Lower lobe of right lung (tissue), 2 donors: ENCODE measurements at regions not wholly inside any gene's neighbourhood (a gene's known extent, or its start where the extent isn't known, plus 50 kb on each side); places are given as distances from the start of the nearest gene placed in this dataset.

Experiments used
- ATAC-seq, 2 donors: fragments of 200-7000 bp; cut with Tn5 transposase; one replicate each; pipeline ENCODE4 v1.9.1; 2020 to 2022; ENCODE audit warnings: mild to moderate bottlenecking in 2 of 2, moderate library complexity in 2 of 2
- DNase-seq: peaks from one replicate; pipeline ENCODE4 v3.0.0-alpha.2; 2020
- H3K27ac ChIP-seq: fragments of 200-600 bp; one replicate; pipeline ENCODE4 v1.8.0; 2022
- H3K27me3 ChIP-seq: fragments of 200-600 bp; one replicate; pipeline ENCODE4 v1.8.0; 2022; ENCODE audit warnings: low read depth
- H3K36me3 ChIP-seq: fragments of 200-600 bp; one replicate; pipeline ENCODE4 v1.8.0; 2022; ENCODE audit warnings: mild to moderate bottlenecking
- H3K4me1 ChIP-seq: fragments of 200-600 bp; one replicate; pipeline ENCODE4 v1.8.0; 2022
- H3K4me3 ChIP-seq: fragments of 200-600 bp; one replicate; pipeline ENCODE4 v1.8.0; 2022; ENCODE audit warnings: mild to moderate bottlenecking
- H3K9me3 ChIP-seq: fragments of 200-600 bp; one replicate; pipeline ENCODE4 v1.8.0; 2022
- CTCF ChIP-seq: fragments of 200-600 bp; IDR thresholded peaks from one replicate; pipeline ENCODE4 v1.8.0; 2022; ENCODE audit warnings: antibody characterized with exemption, mild to moderate bottlenecking
- intact Hi-C: fragments of 100-400 bp; cut with DNase I; formaldehyde crosslinking; loops from one replicate; pipeline ENCODE4 v1.11.0; 2022
- donor health status: DM: no; HTN: yes; CAD: no; lungs with severe emphysema.

- H3K27ac ChIP-seq: no peak overlapping the region
- no peak for TF ChIP-seq CTCF
- DNase-seq: no peak
- no peaks in the 10 kb centered on the region for H3K9me3 ChIP-seq
- intact Hi-C loops: no loop called here
- no peaks in the 10 kb centered on the region for H3K27me3 ChIP-seq
- H3K4me1 ChIP-seq: no peaks in the 10 kb centered on the region
- H3K4me3 ChIP-seq: no peak overlapping the region
- ATAC-seq: no peak
- H3K36me3 ChIP-seq: no peaks in the 10 kb centered on the region
Measured at GRCh38 chr20:12262747-12263146, 345.1 kb downstream of the BTBD3 start.

GRCh38 chr20:12264711-12265110 lies 347.0 kb downstream of the BTBD3 start:
- H3K4me1 ChIP-seq: no peaks in the 10 kb centered on the region
- no peaks in the 10 kb centered on the region for H3K36me3 ChIP-seq
- no peak overlapping the region for H3K27ac ChIP-seq
- no peak for DNase-seq
- intact Hi-C loops: no loop called here
- no peaks in the 10 kb centered on the region for H3K27me3 ChIP-seq
- no peak for TF ChIP-seq CTCF
- ATAC-seq: no peak
- no peak overlapping the region for H3K4me3 ChIP-seq
- no peaks in the 10 kb centered on the region for H3K9me3 ChIP-seq

DNA sequence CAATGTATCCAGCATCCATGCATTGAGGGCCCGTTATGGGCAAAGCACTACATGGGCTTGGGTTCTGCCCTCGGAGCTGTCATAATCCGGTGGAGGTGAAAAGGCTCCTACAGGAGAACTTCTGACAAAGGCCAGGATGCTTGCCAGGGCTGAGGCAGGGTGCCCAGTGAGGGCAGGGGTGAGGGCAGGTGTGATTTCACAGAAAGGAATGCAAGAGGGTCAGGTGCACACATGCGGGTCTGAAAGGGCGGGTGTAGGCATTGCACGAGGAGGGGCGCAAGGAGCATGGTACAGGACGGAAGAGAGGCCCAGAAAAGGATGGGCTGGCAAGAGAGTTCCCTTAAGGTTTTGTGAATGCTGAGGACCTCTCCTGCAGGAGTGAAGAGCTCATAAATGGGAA lies 348.0 kb downstream of the BTBD3 start:
- H3K4me1 ChIP-seq: no peaks in the 10 kb centered on the region
- H3K27me3 ChIP-seq: no peaks in the 10 kb centered on the region

DNA sequence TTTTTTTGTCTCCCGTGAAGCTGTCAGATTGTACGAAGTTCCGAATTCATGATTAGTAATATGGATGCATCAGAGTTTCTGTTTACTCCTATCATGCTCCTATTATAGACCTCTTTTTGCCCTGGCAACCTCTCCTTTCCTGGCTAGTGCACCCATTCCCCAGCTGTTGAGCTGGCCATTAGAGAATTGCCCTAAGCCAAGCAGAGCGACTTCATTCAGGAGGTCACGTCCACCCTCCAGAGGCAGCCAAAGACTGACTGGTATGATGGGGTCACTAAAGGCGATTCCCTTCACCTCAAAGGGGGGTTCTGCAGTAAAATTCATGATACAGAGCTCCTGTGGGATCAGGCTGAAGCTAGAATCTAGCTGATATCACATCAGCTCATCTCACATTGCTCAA lies 351.9 kb downstream of the BTBD3 start:
- Histone ChIP-seq H3K4me1 (no peaks in the 10 kb centered on the region), H3K9me3 (no peaks in the 10 kb centered on the region), H3K27me3 (no peaks in the 10 kb centered on the region), H3K36me3 (no peaks in the 10 kb centered on the region), H3K4me3 (no peak overlapping the region), H3K27ac (no peak overlapping the region)
- DNase-seq: no peak
- TF ChIP-seq CTCF: no peak
- ATAC-seq: no peak
- intact Hi-C loops: no loop called here

More for the DNA sequence above, 348.0 kb downstream of the BTBD3 start:
- ATAC-seq: peak in 1 of 2 donors; percentile 55
- no peak for TF ChIP-seq CTCF
- no peaks in the 10 kb centered on the region for H3K9me3 ChIP-seq
- no peak overlapping the region for H3K4me3 ChIP-seq
- peak; percentile 42 for DNase-seq
- H3K36me3 ChIP-seq: no peaks in the 10 kb centered on the region
- intact Hi-C loops: no loop called here
- H3K27ac ChIP-seq: no peak overlapping the region

GRCh38 chr20:12270863-12271262 lies 353.2 kb downstream of the BTBD3 start:
- no peaks in the 10 kb centered on the region for H3K4me1 ChIP-seq
- H3K27me3 ChIP-seq: no peaks in the 10 kb centered on the region
- H3K27ac ChIP-seq: no peak overlapping the region
- H3K9me3 ChIP-seq: no peaks in the 10 kb centered on the region
- no peak for TF ChIP-seq CTCF
- intact Hi-C loops: no loop called here
- ATAC-seq: no peak
- no peak overlapping the region for H3K4me3 ChIP-seq
- H3K36me3 ChIP-seq: no peaks in the 10 kb centered on the region
- no peak for DNase-seq
